Endothelial cell of umbilical vein (primary cell): ENCODE measurements at regions not wholly inside any gene's neighbourhood (a gene's known extent, or its start where the extent isn't known, plus 50 kb on each side); places are given as distances from the start of the nearest gene placed in this dataset.

Experiments
- BruUV-seq: library from RNA; stranded (reverse); fragments of 400-500 nt; replicated peaks from 2 replicates; lab custom pipeline; 2021; lab: Mats Ljungman, UMichigan
- CTCF ChIA-PET: fragments of 300-600, 350-600 bp; sonication (Branson Sonifier 250); formaldehyde crosslinking; loops from one replicate; lab custom pipeline; 2021; ENCODE audit warnings: antibody characterized with exemption, inconsistent platforms; lab: Charles Lee
- POLR2A ChIA-PET: fragments of 300-600, 350-600 bp; sonication (Branson Sonifier 250); formaldehyde crosslinking; loops from one replicate; lab custom pipeline; 2021; ENCODE audit warnings: antibody characterized with exemption, inconsistent platforms; lab: Charles Lee
- DNase-seq: peaks from one replicate; pipeline ENCODE4 v3.0.0-alpha.2; 2011; ENCODE audit warnings: low read depth, low spot score
- FAIRE-seq: peaks from 2 replicates; lab custom pipeline; 2011; peaks lifted over from hg19 to GRCh38; lab: Jason Lieb, UNC
- H2AFZ ChIP-seq: 2 replicates; pipeline ENCODE4 v1.6.0; 2012; ENCODE audit warnings: low read depth, low read length, control low read depth, inconsistent platforms
- H3K27ac ChIP-seq: 2 replicates; pipeline ENCODE4 v1.5.1; 2011; ENCODE audit warnings: low read depth, mild to moderate bottlenecking, control low read depth, low read length, moderate library complexity; ENCODE audit not compliant: insufficient read depth
- H3K27me3 ChIP-seq, 2 experiments: 2 replicates each; pipeline versions ENCODE4 v1.6.0 to v1.6.1; 2011; ENCODE audit warnings: low read length in 2 of 2, mixed read lengths in 1 of 2; ENCODE audit not compliant: control insufficient read depth in 2 of 2, insufficient read depth in 2 of 2
- H3K36me3 ChIP-seq, 2 experiments: 2 replicates in 1 of 2; 3 replicates in 1 of 2; pipeline ENCODE4 v1.5.1; 2011; ENCODE audit warnings: low read length in 2 of 2, mild to moderate bottlenecking in 1 of 2, moderate library complexity in 1 of 2; ENCODE audit not compliant: control insufficient read depth in 2 of 2, insufficient read depth in 2 of 2; ENCODE audit errors: extremely low read depth in 1 of 2
- H3K4me1 ChIP-seq: 3 replicates; pipeline ENCODE4 v1.5.1; 2011; ENCODE audit warnings: mild to moderate bottlenecking, low read length; ENCODE audit not compliant: control insufficient read depth, insufficient read depth; ENCODE audit errors: extremely low read depth
- H3K4me2 ChIP-seq: 2 replicates; pipeline ENCODE4 v1.6.1; 2011; ENCODE audit warnings: low read length, control low read depth, mixed read lengths; ENCODE audit not compliant: insufficient read depth
- H3K4me3 ChIP-seq, 3 experiments: fragments of 200-600 bp in 1 of 3; sonication (generic), shearing (Covaris generic) in 1 of 3; replicated peaks in 1 of 3; 2 replicates each; pipeline ENCODE4 v1.5.1; 2011 to 2016; ENCODE audit warnings: control low read depth in 3 of 3, low read length in 3 of 3, mild to moderate bottlenecking in 2 of 3, inconsistent platforms in 1 of 3, low read depth in 1 of 3, moderate library complexity in 1 of 3; ENCODE audit not compliant: insufficient read depth in 1 of 3
- H3K79me2 ChIP-seq: 2 replicates; pipeline ENCODE4 v1.6.0; 2012; ENCODE audit warnings: low read length, inconsistent platforms; ENCODE audit not compliant: control insufficient read depth, insufficient read depth
- H3K9ac ChIP-seq: replicated peaks from 2 replicates; pipeline ENCODE3; 2011; ENCODE audit warnings: low read length, control low read depth; ENCODE audit not compliant: insufficient read depth; ENCODE audit errors: extremely low read depth
- H3K9me1 ChIP-seq: replicated peaks from 3 replicates; pipeline ENCODE4 v1.6.0; 2011; ENCODE audit warnings: mild to moderate bottlenecking, low read length; ENCODE audit not compliant: control insufficient read depth, insufficient read depth; ENCODE audit errors: extremely low read depth
- H3K9me3 ChIP-seq: replicated peaks from 2 replicates; pipeline ENCODE4 v1.5.1; 2012; ENCODE audit warnings: low read length, inconsistent platforms; ENCODE audit not compliant: control insufficient read depth, insufficient read depth
- H4K20me1 ChIP-seq: replicated peaks from 2 replicates; pipeline ENCODE3; 2011; ENCODE audit warnings: mild to moderate bottlenecking, low read length; ENCODE audit not compliant: control insufficient read depth, insufficient read depth; ENCODE audit errors: extremely low read depth
- EZH2 ChIP-seq: IDR thresholded peaks from 2 replicates; pipeline ENCODE4 v1.6.1; 2012; ENCODE audit warnings: borderline replicate concordance, low read depth, mild to moderate bottlenecking, moderate library complexity, low read length, inconsistent platforms; ENCODE audit not compliant: severe bottlenecking
- FOS ChIP-seq: IDR thresholded peaks from 2 replicates; pipeline ENCODE4 v1.6.1; 2011; ENCODE audit warnings: mild to moderate bottlenecking, low read length, moderate library complexity, borderline replicate concordance; ENCODE audit not compliant: insufficient read depth
- GATA2 ChIP-seq: IDR thresholded peaks from 2 replicates; pipeline ENCODE4 v1.7.0; 2011; ENCODE audit warnings: low read depth, mild to moderate bottlenecking, moderate library complexity, mixed read lengths, low read length; ENCODE audit not compliant: insufficient read length, insufficient read depth
- JUN ChIP-seq: IDR thresholded peaks from 2 replicates; pipeline ENCODE4 v1.6.1; 2011; ENCODE audit warnings: borderline replicate concordance, low read depth; ENCODE audit not compliant: insufficient read length, insufficient read depth
- MYC ChIP-seq: IDR thresholded peaks from one replicate; pipeline ENCODE4 v1.6.1; 2011; ENCODE audit warnings: mild to moderate bottlenecking, low read depth, low read length
- POLR2A ChIP-seq: IDR thresholded peaks from 2 replicates; pipeline ENCODE4 v1.6.1; 2012; ENCODE audit warnings: low read depth, mild to moderate bottlenecking, control low read depth, low read length
- POLR2AphosphoS5 ChIP-seq: IDR thresholded peaks from 2 replicates; pipeline ENCODE4 v1.6.1; 2012; ENCODE audit warnings: low read depth, mild to moderate bottlenecking, control low read depth, low read length, moderate library complexity; ENCODE audit not compliant: insufficient read depth
- dilution Hi-C: fragments of 300-500 bp; cut with MboI; formaldehyde crosslinking; loops from one replicate; pipeline ENCODE4 v1.15.0; 2019; ENCODE audit warnings: low sequenced_read_pairs; ENCODE audit not compliant: extremely low pct_ligation_motif_present
- intact Hi-C: fragments of 100-400 bp; cut with micrococcal nuclease; formaldehyde crosslinking; loops from one replicate; pipeline ENCODE4 v1.10.0; 2022
- TF ChIP-seq, protein P1 (sequence below): IDR thresholded peaks from 2 replicates; pipeline ENCODE4 v1.6.1; 2011; ENCODE audit not compliant: insufficient read depth, insufficient read length
- TF ChIP-seq, protein P2 (sequence below), 2 donors: IDR thresholded peaks; 1 replicate in 1 of 2; 2 replicates in 1 of 2; pipeline ENCODE4 v1.5.1; 2011; ENCODE audit warnings: low read length in 2 of 2, mild to moderate bottlenecking in 2 of 2, moderate library complexity in 2 of 2, control low read depth in 1 of 2, inconsistent platforms in 1 of 2, low read depth in 1 of 2; ENCODE audit not compliant: insufficient read depth in 1 of 2; ENCODE audit errors: extremely low read depth in 1 of 2

DNA sequence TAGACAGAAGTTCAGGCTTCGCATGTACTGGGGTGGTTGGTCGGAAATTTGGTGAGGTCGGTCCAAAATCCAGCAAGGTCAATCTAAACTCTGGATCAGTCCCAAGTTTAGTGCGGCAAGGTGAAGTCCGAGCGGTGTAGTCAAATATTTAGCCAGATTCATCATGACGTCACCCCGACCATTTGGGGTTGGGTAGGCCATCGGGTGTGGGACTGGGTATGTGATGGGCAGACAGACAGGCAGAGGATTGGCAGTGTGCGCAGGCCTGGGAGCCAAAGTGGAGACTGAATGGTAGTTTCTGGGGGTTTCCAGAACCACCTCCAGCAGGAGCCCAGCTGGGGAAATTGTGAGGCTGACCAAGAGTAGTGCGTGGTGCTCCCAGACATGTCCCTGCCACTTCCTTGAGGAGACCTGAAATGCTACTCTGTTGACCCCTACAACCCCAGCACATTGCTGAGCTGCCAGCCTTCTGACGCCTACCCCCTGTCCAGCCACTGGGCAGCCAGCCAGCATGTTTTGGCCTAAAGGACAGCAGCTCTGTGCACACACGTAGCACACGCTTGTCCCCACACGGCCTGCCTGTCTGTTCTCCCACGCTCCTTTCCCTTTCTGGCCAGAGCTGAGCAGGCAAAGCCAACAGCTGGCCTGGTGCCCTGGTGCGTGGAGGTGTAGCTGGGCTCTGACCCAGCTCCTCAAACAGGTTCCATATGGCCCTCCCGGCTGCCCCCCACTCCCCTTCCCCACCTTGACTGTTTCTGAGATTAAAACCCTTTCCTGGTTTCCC lies 55.9 kb downstream of the FAM241B start:
- H3K27ac ChIP-seq, result no peak overlapping the region
- H3K79me2 ChIP-seq, result no peaks in the 10 kb centered on the region
- dilution Hi-C loops (no loop called here), intact Hi-C loops (no loop called here)
- no peaks in the 10 kb centered on the region for H3K9me3 ChIP-seq
- BruUV-seq, result no TSS peak
- CTCF ChIA-PET, result interaction anchor here (1.4 to 1.7 kb wide), 2 partner anchors 10 to 28 kb away, joined by 4 to 8 read pairs; no protein-coding TSS in a partner anchor
- no peak overlapping the region for H3K9ac ChIP-seq
- H2AFZ ChIP-seq, result no peak overlapping the region
- TF ChIP-seq POLR2AphosphoS5 (no peak), POLR2A (no peak), FOS (no peak), MYC (no peak), JUN (no peak), EZH2 (no peak), GATA2 (no peak)
- TF ChIP-seq, protein P1, sequence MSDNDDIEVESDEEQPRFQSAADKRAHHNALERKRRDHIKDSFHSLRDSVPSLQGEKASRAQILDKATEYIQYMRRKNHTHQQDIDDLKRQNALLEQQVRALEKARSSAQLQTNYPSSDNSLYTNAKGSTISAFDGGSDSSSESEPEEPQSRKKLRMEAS, result no peak
- TF ChIP-seq, protein P2, sequence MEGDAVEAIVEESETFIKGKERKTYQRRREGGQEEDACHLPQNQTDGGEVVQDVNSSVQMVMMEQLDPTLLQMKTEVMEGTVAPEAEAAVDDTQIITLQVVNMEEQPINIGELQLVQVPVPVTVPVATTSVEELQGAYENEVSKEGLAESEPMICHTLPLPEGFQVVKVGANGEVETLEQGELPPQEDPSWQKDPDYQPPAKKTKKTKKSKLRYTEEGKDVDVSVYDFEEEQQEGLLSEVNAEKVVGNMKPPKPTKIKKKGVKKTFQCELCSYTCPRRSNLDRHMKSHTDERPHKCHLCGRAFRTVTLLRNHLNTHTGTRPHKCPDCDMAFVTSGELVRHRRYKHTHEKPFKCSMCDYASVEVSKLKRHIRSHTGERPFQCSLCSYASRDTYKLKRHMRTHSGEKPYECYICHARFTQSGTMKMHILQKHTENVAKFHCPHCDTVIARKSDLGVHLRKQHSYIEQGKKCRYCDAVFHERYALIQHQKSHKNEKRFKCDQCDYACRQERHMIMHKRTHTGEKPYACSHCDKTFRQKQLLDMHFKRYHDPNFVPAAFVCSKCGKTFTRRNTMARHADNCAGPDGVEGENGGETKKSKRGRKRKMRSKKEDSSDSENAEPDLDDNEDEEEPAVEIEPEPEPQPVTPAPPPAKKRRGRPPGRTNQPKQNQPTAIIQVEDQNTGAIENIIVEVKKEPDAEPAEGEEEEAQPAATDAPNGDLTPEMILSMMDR (IDR thresholded peaks at IDR 0.05; ENCODE audit: extremely low read depth in 1 of 2, insufficient read depth in 1 of 2, low read depth in 1 of 2, low read length in 2 of 2), result no peak
- H3K4me2 ChIP-seq, result no peak overlapping the region
- no peak for FAIRE-seq
- peaks cover 2% of the 10 kb centered on the region for H3K4me1 ChIP-seq
- no peak overlapping the region for H3K4me3 ChIP-seq
- no peaks in the 10 kb centered on the region for H3K36me3 ChIP-seq
- H4K20me1 ChIP-seq, result no peaks in the 10 kb centered on the region
- POLR2A ChIA-PET, result no interaction called here
- H3K9me1 ChIP-seq, result no peaks in the 10 kb centered on the region
- DNase-seq, result no peak
- peaks cover 15 to 19% of the 10 kb centered on the region in 2 experiments for H3K27me3 ChIP-seq
